Memory B cell (primary cell): ENCODE measurements at regions not wholly inside any gene's neighbourhood (a gene's known extent, or its start where the extent isn't known, plus 50 kb on each side); places are given as distances from the start of the nearest gene placed in this dataset.

Source experiments
- ATAC-seq: fragments of 150-1000 bp; cut with Tn5 transposase; 2 replicates; pipeline ENCODE4 v1.10.0; 2021; ENCODE audit warnings: low read depth, mild to moderate bottlenecking, moderate library complexity
- DNase-seq, 2 donors: peaks; one replicate each; pipeline ENCODE4 v3.0.0; 2022; ENCODE audit warnings: low spot score in 2 of 2
- H3K27ac Mint-ChIP-seq: one replicate; pipeline ENCODE4 v1.8.0; 2022; ENCODE audit warnings: mild to moderate bottlenecking, moderate library complexity, mixed read lengths
- H3K27me3 Mint-ChIP-seq: one replicate; pipeline ENCODE4 v1.8.0; 2022; ENCODE audit warnings: mixed read lengths
- H3K36me3 Mint-ChIP-seq: one replicate; pipeline ENCODE4 v1.8.0; 2022; ENCODE audit warnings: mild to moderate bottlenecking, mixed read lengths
- H3K4me1 Mint-ChIP-seq: one replicate; pipeline ENCODE4 v1.8.0; 2022; ENCODE audit warnings: mixed read lengths
- H3K4me3 Mint-ChIP-seq: one replicate; pipeline ENCODE4 v1.8.0; 2022; ENCODE audit warnings: mild to moderate bottlenecking, moderate library complexity, mixed read lengths
- H3K9me3 Mint-ChIP-seq: one replicate; pipeline ENCODE4 v1.8.0; 2022; ENCODE audit warnings: mixed read lengths

DNA sequence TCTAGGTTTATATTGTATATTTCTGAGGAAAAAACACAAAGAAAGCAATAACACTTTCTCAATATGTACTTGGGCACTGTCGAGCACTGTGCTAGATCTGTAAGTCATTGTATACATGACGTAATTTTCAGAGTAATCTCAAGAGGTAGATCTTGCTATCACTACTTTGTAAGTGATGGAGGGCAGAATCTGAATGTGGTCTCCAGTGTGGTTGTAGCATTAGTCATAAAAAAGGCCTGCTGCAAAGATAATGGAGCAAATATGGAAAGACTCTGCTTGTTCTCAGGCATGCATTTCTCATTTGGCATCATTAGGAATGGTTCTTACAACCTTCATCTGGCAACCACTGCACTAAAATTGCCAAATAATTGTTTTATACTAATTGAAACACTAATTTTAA is 419.8 kb upstream of the CCDC179 start:
- H3K9me3 Mint-ChIP-seq, result peaks cover 4% of the 10 kb centered on the region
- no peak overlapping the region for H3K27ac Mint-ChIP-seq
- H3K4me3 Mint-ChIP-seq, result no peak overlapping the region
- no peaks in the 10 kb centered on the region for H3K36me3 Mint-ChIP-seq
- ATAC-seq (no peak), DNase-seq (no peak)
- no peaks in the 10 kb centered on the region for H3K4me1 Mint-ChIP-seq
- no peaks in the 10 kb centered on the region for H3K27me3 Mint-ChIP-seq

DNA sequence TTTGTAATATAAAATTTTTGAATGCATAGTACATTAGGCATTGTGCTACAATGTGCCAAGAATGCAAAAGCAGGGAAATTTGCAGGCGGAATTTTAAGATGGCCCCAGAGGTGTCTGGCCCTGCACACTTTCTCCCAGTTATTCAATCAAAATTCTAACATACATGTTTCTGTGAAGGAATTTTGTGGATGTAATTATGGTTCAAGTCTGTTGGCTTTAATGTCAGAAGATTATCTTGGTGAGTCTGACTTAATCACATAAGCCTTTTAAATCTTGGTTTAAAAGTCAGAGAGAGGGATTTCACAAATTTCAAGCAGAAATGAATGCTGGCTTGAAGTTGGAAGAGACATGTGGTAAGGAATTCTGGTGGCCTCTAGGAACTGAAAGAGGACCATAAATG is 423.4 kb upstream of the CCDC179 start:
- Mint-ChIP-seq H3K27me3 (no peaks in the 10 kb centered on the region), H3K4me3 (no peak overlapping the region), H3K36me3 (no peaks in the 10 kb centered on the region), H3K4me1 (no peaks in the 10 kb centered on the region), H3K27ac (no peak overlapping the region), H3K9me3 (no peaks in the 10 kb centered on the region)
- ATAC-seq, result no peak
- no peak for DNase-seq

DNA sequence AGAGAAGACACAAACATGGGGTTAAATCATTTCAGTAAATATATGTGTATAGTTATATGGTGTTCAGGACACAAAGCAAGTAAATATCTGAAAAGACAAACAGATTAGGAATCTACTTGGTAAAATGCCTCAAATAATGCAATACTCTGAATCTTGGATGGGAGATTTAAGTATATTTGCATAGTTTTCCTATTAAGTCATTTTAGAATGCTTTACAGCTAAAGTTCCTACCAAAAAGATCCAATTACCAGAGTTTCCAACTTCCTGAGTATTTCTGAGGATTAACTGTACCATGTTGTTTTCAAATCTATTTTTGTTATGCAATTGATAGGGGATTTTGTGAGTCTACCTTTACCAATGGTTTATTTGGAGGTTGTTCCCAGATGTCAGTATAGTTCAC is 424.4 kb upstream of the CCDC179 start:
- no peak overlapping the region for H3K27ac Mint-ChIP-seq
- H3K9me3 Mint-ChIP-seq, result no peaks in the 10 kb centered on the region
- no peak for DNase-seq
- no peak overlapping the region for H3K4me3 Mint-ChIP-seq
- no peaks in the 10 kb centered on the region for H3K27me3 Mint-ChIP-seq
- no peaks in the 10 kb centered on the region for H3K4me1 Mint-ChIP-seq
- no peak for ATAC-seq
- H3K36me3 Mint-ChIP-seq, result no peaks in the 10 kb centered on the region

DNA sequence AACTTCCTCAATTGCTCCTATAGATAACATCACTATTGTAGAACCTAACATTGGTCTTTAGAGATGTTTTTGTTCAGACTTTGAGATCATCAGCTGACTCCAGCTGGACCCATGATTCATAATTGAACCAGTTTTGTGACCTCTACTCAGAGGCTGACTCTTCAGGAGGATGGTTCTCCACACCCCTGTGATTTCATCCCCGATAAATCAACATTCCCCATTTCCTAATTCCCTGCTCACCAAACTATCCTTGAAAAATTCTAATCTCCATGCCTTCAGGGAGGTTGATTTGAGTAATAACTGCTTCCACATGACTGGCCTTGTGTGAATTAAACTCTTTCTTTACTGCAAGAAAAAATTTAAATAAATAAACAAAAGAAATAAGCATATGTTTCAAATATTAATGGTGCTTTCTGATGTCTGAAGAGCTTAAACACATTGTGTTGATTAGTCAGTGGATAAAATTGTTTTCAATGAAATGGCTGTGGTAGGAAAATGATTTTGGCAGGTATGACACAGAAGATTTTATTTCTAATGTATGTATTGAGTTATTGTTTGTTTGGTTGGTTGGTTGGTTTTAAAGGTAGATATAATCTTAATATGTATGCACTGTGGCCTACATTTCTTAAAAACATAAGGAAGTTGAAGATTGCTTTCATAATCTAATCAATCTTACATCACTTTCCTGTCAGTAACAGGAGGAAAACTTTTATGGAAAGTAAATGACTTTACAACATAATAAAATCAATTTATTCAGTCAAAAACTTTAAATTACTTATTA is 427.9 kb upstream of the CCDC179 start:
- Mint-ChIP-seq H3K4me3 (no peak overlapping the region), H3K4me1 (no peaks in the 10 kb centered on the region), H3K9me3 (no peaks in the 10 kb centered on the region), H3K27ac (no peak overlapping the region), H3K27me3 (no peaks in the 10 kb centered on the region), H3K36me3 (no peaks in the 10 kb centered on the region)
- DNase-seq, result no peak
- no peak for ATAC-seq

DNA sequence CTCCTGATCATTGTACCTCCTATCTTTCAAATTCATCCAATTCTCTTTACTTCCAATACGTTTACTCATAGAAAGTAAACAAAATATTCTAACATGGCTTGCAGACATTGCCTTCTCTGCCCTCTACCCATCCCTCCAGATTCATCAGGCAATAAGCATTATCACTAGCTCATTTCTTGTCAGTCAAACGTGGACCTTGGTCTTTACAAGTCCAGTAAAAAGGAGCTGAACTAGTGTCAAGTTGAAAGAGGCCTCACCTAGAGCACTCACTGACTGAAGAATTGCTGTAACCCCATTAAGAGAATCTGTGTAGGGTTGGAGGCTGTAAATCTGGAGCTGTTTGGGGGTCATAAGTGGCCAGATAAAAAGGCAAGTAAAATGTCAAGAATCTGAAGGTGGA is 435.0 kb upstream of the CCDC179 start:
- DNase-seq, result no peak
- Mint-ChIP-seq H3K36me3 (no peaks in the 10 kb centered on the region), H3K27me3 (no peaks in the 10 kb centered on the region), H3K9me3 (peaks cover 1% of the 10 kb centered on the region), H3K4me3 (no peak overlapping the region), H3K27ac (no peak overlapping the region), H3K4me1 (no peaks in the 10 kb centered on the region)
- no peak for ATAC-seq

DNA sequence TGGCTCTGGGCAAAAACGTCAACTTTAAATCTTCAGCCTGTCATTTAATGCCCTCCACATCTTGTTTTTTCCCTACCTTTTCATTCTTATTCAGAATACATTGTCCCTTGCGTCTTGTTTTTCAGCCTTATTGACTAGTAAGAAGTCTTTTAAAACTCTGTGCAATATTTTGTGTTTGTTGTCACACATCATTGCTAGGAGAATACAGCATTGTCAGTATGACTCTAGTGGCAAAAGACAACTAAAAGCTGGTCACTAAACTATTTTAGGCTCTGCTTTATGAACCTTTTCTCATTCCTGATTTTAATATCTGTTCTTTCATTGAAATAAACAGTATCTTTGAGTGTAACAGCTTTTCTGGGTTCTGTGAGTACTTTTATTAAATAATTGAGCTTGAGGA is 447.8 kb upstream of the CCDC179 start:
- Mint-ChIP-seq H3K27ac (no peak overlapping the region), H3K36me3 (no peaks in the 10 kb centered on the region), H3K4me1 (no peaks in the 10 kb centered on the region), H3K4me3 (no peak overlapping the region), H3K27me3 (no peaks in the 10 kb centered on the region), H3K9me3 (peaks cover 6% of the 10 kb centered on the region)
- ATAC-seq (no peak), DNase-seq (no peak)

DNA sequence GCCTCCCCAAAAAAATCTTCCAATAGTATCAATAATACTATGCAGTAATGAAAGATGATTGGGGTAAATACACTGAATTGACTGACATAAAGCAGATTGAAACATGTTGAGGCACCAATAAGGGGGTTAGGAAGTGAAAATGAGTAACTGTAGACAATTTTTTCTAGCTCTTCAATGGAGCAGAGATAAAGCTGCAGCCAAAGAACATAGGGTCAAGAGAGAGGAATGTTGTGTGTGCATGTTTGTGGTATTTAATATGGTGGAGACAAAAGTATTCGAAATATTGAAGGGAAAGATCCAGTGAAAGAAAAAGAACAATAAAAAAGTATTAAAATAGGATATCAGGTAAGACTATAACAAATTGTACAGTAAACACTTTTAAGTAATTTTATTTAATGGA is 450.0 kb upstream of the CCDC179 start:
- no peaks in the 10 kb centered on the region for H3K4me1 Mint-ChIP-seq
- no peak overlapping the region for H3K4me3 Mint-ChIP-seq
- H3K36me3 Mint-ChIP-seq, result no peaks in the 10 kb centered on the region
- ATAC-seq (no peak), DNase-seq (no peak)
- no peaks in the 10 kb centered on the region for H3K27me3 Mint-ChIP-seq
- H3K27ac Mint-ChIP-seq, result no peak overlapping the region
- peaks cover 3% of the 10 kb centered on the region for H3K9me3 Mint-ChIP-seq

DNA sequence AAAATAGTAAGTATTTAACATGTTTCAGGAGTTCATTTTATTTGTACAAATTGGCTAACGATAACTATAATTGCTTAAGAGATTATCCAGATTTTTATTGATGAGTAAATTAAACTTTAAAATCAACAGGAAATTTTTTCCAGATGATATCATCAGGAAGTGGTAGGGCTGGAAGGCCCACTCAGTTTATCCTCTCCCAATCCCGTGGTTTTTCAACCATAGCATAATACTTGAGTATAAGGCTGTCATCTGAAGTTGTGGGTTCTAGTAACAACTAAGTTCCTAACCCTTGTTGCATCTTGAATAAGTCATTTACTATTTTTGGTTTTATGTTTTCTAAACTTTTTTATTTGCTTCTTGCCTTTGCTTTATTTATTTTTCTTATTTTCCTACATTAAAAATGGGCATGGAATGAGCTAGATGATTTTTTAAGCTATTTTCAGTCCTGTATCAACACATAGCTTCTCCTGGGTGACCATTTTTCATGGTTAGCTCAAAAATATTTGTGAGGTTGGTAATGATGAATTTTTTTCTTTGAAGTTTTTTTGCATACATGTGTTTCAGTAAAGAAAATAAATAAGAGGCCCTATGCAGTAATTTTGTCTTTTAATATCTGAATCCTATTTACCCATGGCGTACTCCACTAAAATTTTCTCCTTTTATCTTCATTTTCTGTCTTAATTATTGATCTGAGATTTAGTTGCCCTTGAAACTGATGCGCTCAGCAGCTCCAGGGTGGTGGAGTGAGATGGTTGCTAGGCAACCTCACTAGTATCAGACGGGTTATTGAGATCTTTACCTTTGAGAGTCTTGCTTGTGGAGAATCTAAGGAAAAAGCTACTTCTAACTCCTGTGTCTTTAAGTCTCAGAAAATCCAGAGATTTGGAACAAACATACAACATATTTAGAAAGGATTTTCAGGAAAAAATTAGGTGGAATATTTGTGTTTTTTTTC is 452.0 kb upstream of the CCDC179 start:
- H3K4me3 Mint-ChIP-seq, result no peak overlapping the region
- H3K9me3 Mint-ChIP-seq, result peaks cover 3% of the 10 kb centered on the region
- H3K36me3 Mint-ChIP-seq, result no peaks in the 10 kb centered on the region

DNA sequence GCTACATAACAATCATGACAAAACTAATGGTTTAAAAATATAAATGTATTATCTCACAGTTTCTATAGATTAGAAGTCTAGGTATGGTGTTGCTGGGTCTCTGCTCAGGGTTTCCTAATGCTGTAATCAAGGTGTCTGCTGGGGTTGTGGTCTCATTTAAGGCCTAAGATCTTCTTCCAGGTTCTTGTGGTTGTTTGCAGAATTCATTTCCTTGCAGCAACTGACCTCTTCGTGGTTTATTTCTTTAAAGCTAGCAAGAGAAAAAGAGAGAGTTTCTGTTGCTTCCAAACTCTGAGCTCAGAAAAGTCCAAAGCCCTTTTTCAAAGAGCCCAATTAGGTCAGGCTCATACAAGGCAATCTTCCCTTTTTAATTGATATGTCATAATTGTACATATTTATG is 452.7 kb upstream of the CCDC179 start:
- Mint-ChIP-seq H3K4me1 (no peaks in the 10 kb centered on the region), H3K36me3 (no peaks in the 10 kb centered on the region), H3K27me3 (no peaks in the 10 kb centered on the region), H3K4me3 (no peak overlapping the region), H3K9me3 (peaks cover 3% of the 10 kb centered on the region), H3K27ac (no peak overlapping the region)
- ATAC-seq (no peak), DNase-seq (no peak)

More for the DNA sequence above, 452.0 kb upstream of the CCDC179 start:
- DNase-seq, result no peak
- no peak for ATAC-seq
- H3K27ac Mint-ChIP-seq, result no peak overlapping the region
- H3K27me3 Mint-ChIP-seq, result no peaks in the 10 kb centered on the region
- H3K4me1 Mint-ChIP-seq, result no peaks in the 10 kb centered on the region

DNA sequence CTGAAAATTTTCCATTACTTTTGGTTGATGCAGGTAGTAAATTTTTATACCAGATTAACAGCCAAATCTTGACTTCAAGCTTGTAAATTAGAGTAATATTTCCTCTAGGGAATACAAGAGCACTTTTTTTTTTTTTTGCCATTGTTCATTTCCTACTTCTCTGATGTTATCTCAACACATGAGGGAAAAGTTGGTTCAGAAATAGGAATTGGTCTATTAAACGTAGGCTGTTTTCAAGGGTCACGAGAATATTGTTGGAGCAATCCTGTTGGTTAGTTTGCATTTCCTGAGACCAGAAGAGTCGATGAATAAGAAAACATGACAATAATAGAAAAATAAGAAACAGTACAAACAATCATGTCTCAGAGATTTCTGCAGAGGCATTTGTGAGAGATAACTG is 453.9 kb upstream of the CCDC179 start:
- no peaks in the 10 kb centered on the region for H3K27me3 Mint-ChIP-seq
- ATAC-seq, result no peak

DNA sequence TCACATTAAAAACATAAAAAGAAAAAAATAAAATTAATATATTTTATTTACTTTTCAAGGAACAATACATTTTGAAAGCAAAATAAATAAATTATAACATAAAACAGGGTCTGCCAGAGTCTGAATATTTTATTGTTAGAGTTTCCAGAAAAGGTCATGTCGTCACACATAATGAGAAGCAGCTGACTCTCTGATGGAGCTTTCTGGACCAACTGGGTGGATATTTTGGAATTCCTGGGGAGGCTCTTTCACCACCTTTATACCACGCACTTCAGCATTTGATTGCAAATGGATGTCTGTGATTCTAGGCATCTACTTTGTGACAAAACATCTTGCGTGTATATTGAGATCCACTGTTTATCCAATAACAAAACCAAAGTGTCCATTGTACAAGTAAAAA is 455.0 kb upstream of the CCDC179 start:
- Mint-ChIP-seq H3K4me3 (no peak overlapping the region), H3K9me3 (peaks cover 1% of the 10 kb centered on the region), H3K36me3 (no peaks in the 10 kb centered on the region), H3K27ac (no peak overlapping the region), H3K4me1 (no peaks in the 10 kb centered on the region), H3K27me3 (no peaks in the 10 kb centered on the region)
- DNase-seq (no peak), ATAC-seq (no peak)

More for the DNA sequence above, 453.9 kb upstream of the CCDC179 start:
- DNase-seq, result no peak
- H3K27ac Mint-ChIP-seq, result no peak overlapping the region
- no peaks in the 10 kb centered on the region for H3K4me1 Mint-ChIP-seq
- H3K36me3 Mint-ChIP-seq, result no peaks in the 10 kb centered on the region
- H3K9me3 Mint-ChIP-seq, result peaks cover 2% of the 10 kb centered on the region
- H3K4me3 Mint-ChIP-seq, result no peak overlapping the region

DNA sequence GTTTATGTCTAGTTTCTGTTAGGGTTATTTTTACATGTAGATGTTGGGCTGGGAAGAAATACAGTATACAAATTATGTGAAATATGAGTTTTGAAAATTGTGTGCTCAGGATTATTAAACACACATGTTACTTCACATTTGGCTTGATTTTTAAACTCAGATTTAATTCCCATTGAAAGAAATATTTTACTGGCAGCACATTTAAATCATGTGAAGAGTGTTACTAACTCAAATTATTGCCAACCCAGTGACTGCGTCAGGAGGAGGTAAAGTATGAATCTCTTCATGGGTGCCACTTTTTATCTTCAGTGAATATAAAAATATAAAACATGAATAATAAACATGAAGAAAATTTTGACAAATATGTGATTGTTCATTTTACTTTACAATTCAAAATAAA is 457.5 kb upstream of the CCDC179 start:
- Mint-ChIP-seq H3K27me3 (no peaks in the 10 kb centered on the region), H3K27ac (no peak overlapping the region), H3K36me3 (no peaks in the 10 kb centered on the region), H3K9me3 (peaks cover 4% of the 10 kb centered on the region), H3K4me3 (no peak overlapping the region), H3K4me1 (no peaks in the 10 kb centered on the region)
- no peak for DNase-seq
- no peak for ATAC-seq

DNA sequence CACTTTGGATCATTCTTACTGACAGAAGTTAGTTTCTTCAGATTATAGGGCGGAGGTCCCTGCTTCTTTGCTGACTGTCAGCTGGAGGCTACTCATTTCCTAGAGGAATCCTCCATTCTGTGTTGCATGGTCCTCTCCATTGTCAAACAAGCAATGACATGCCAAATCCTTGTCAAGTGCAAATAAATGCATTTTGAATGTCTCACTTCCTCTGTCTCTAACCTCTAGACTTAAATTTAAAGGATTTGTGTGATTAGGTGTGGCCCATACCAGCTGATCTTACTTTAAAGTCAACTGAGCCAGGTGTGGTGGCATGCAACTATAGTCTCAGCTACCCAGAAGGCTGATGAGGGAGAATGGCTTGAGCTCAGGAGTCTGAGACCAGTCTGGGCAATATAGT is 458.4 kb upstream of the CCDC179 start:
- ATAC-seq, result no peak
- DNase-seq, result no peak
- H3K4me3 Mint-ChIP-seq, result no peak overlapping the region
- H3K27me3 Mint-ChIP-seq, result no peaks in the 10 kb centered on the region
- peaks cover 4% of the 10 kb centered on the region for H3K9me3 Mint-ChIP-seq
- H3K36me3 Mint-ChIP-seq, result no peaks in the 10 kb centered on the region
- H3K27ac Mint-ChIP-seq, result no peak overlapping the region
- no peaks in the 10 kb centered on the region for H3K4me1 Mint-ChIP-seq

DNA sequence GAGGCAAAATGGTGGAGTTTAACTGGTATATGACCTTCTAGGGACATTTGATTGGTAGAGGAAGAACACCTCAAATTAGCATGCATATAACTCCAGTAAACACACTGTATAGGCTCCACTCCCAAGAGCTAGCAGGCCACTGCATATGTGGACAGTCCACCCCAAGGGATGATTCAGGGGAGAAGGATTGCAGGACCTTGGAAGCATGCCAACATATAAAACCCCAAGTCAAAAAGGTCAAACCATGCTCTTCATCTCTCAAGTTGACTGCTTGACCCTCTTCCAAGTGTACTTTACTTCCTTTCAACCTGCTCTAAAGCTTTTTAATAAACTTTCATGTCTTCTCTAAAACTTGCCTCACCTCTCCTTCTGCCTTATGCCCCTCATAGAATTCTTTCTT is 459.9 kb upstream of the CCDC179 start:
- no peaks in the 10 kb centered on the region for H3K36me3 Mint-ChIP-seq

More for the DNA sequence above, 459.9 kb upstream of the CCDC179 start:
- H3K9me3 Mint-ChIP-seq, result peaks cover 4% of the 10 kb centered on the region
- H3K27ac Mint-ChIP-seq, result no peak overlapping the region
- ATAC-seq (no peak), DNase-seq (no peak)
- H3K4me3 Mint-ChIP-seq, result no peak overlapping the region
- H3K27me3 Mint-ChIP-seq, result no peaks in the 10 kb centered on the region
- no peaks in the 10 kb centered on the region for H3K4me1 Mint-ChIP-seq
